GM23338 (cell line): ENCODE measurements at regions not wholly inside any gene's neighbourhood (a gene's known extent, or its start where the extent isn't known, plus 50 kb on each side); places are given as distances from the start of the nearest gene placed in this dataset.

Source experiments
- ATAC-seq: fragments of 200-7000 bp; cut with Tn5 transposase; 3 replicates; pipeline ENCODE4 v1.9.1; 2020
- DNase-seq: peaks from one replicate; pipeline ENCODE4 v3.0.0-alpha.2; 2015; ENCODE audit warnings: low spot score
- H2AFZ ChIP-seq: fragments of 200-600 bp; sonication (generic); 2 replicates; pipeline ENCODE4 v1.8.0; 2016; ENCODE audit warnings: antibody characterized with exemption, mild to moderate bottlenecking, moderate library complexity
- H3F3A ChIP-seq: fragments of 200-600 bp; sonication (generic); replicated peaks from 2 replicates; pipeline ENCODE4 v1.8.0; 2017; ENCODE audit warnings: antibody characterized with exemption, mixed run types, low read depth
- H3K27ac ChIP-seq: fragments of 200-600 bp; sonication (generic); 2 replicates; pipeline ENCODE4 v1.6.1; 2016; ENCODE audit warnings: low read depth
- H3K27me3 ChIP-seq: fragments of 200-600 bp; sonication (generic); 2 replicates; pipeline ENCODE4 v1.8.0; 2016; ENCODE audit warnings: mild to moderate bottlenecking, mixed run types, moderate library complexity; ENCODE audit not compliant: insufficient read depth
- H3K36me3 ChIP-seq: fragments of 200-600 bp; sonication (generic); 2 replicates; pipeline ENCODE4 v1.8.0; 2016; ENCODE audit warnings: mild to moderate bottlenecking; ENCODE audit not compliant: insufficient read depth
- H3K4me1 ChIP-seq: fragments of 200-600 bp; sonication (generic); 2 replicates; pipeline ENCODE4 v1.8.0; 2016; ENCODE audit warnings: mild to moderate bottlenecking, moderate library complexity; ENCODE audit not compliant: insufficient read depth
- H3K4me2 ChIP-seq: fragments of 200-600 bp; sonication (generic); 2 replicates; pipeline ENCODE4 v1.7.1; 2017; ENCODE audit warnings: mixed run types
- H3K4me3 ChIP-seq: fragments of 200-600 bp; sonication (generic); 2 replicates; pipeline ENCODE4 v1.6.1; 2016; ENCODE audit warnings: mixed run types
- H3K79me2 ChIP-seq: fragments of 200-600 bp; sonication (generic); replicated peaks from 2 replicates; pipeline ENCODE4 v1.8.0; 2017; ENCODE audit warnings: mild to moderate bottlenecking; ENCODE audit not compliant: insufficient read depth
- H3K9me2 ChIP-seq: fragments of 200-600 bp; sonication (generic); 2 replicates; pipeline ENCODE4 v1.8.0; 2017; ENCODE audit not compliant: insufficient read depth
- H4K20me1 ChIP-seq: fragments of 200-600 bp; sonication (generic); replicated peaks from 2 replicates; pipeline ENCODE4 v1.8.0; 2017; ENCODE audit warnings: mild to moderate bottlenecking; ENCODE audit not compliant: insufficient read depth
- H3K27ac Mint-ChIP-seq: 2 replicates; pipeline ENCODE4 v1.8.0; 2020; ENCODE audit warnings: inconsistent platforms, mild to moderate bottlenecking, moderate library complexity, mixed read lengths
- H3K27me3 Mint-ChIP-seq: 3 replicates; pipeline ENCODE4 v1.8.0; 2022; ENCODE audit warnings: low read depth, mild to moderate bottlenecking, moderate library complexity, mixed read lengths, inconsistent platforms; ENCODE audit not compliant: insufficient read depth, poor library complexity
- H3K36me3 Mint-ChIP-seq: 3 replicates; pipeline ENCODE4 v1.8.0; 2021; ENCODE audit warnings: low read depth, mild to moderate bottlenecking, inconsistent platforms, moderate library complexity, mixed read lengths
- H3K4me1 Mint-ChIP-seq: 3 replicates; pipeline ENCODE4 v1.8.0; 2020; ENCODE audit warnings: mild to moderate bottlenecking, inconsistent platforms, mixed read lengths
- H3K4me3 Mint-ChIP-seq: 3 replicates; pipeline ENCODE4 v1.8.0; 2021; ENCODE audit warnings: moderate library complexity, mild to moderate bottlenecking, inconsistent platforms, mixed read lengths
- H3K9me3 Mint-ChIP-seq: 3 replicates; pipeline ENCODE4 v1.8.0; 2020; ENCODE audit warnings: moderate library complexity, mild to moderate bottlenecking, inconsistent platforms, mixed read lengths
- CREB1 ChIP-seq: fragments of 250-450 bp; sonication (Bioruptor Pico); IDR thresholded peaks from 2 replicates; pipeline ENCODE4 v1.5.0; 2020; ENCODE audit warnings: low read depth, mild to moderate bottlenecking, moderate library complexity
- EZH2 ChIP-seq: fragments of 200-600 bp; sonication (generic); IDR thresholded peaks from one replicate; pipeline ENCODE4 v1.8.0; 2017; ENCODE audit warnings: antibody characterized with exemption, mild to moderate bottlenecking, low read depth; ENCODE audit not compliant: unreplicated experiment
- EZH2phosphoT487 ChIP-seq: fragments of 200-600 bp; sonication (generic); IDR thresholded peaks from one replicate; pipeline ENCODE4 v1.8.1; 2018; ENCODE audit warnings: antibody characterized with exemption; ENCODE audit not compliant: unreplicated experiment
- JUNB ChIP-seq: IDR thresholded peaks from one replicate; pipeline ENCODE4 v1.6.1; 2016; ENCODE audit warnings: antibody characterized with exemption; ENCODE audit not compliant: unreplicated experiment
- NANOG ChIP-seq: IDR thresholded peaks from 2 replicates; pipeline ENCODE4 v1.6.1; 2016; ENCODE audit warnings: antibody characterized with exemption, borderline replicate concordance
- ZNF114 ChIP-seq: fragments of 250-450 bp; sonication (Bioruptor Pico); IDR thresholded peaks from 2 replicates; pipeline ENCODE4 v1.5.0; 2020; ENCODE audit warnings: mild to moderate bottlenecking, moderate library complexity
- ZNF331 ChIP-seq: fragments of 250-450 bp; sonication (Bioruptor Pico); IDR thresholded peaks from 2 replicates; pipeline ENCODE4 v1.5.0; 2020; ENCODE audit warnings: low read depth, mild to moderate bottlenecking, moderate library complexity
- TF ChIP-seq, protein P1 (sequence below), 2 experiments: fragments of 200-600 bp in 1 of 2; sonication (generic) in 1 of 2; conservative IDR thresholded peaks; 2 replicates each; pipeline versions ENCODE4 v1.5.1 to v1.6.1; 2016 to 2017; ENCODE audit warnings: antibody characterized with exemption in 2 of 2, low read depth in 2 of 2, mild to moderate bottlenecking in 2 of 2, moderate library complexity in 1 of 2
- TF ChIP-seq, protein P2 (sequence below): fragments of 250-450 bp; sonication (Bioruptor Pico); IDR thresholded peaks from 2 replicates; pipeline ENCODE4 v1.5.0; 2020; ENCODE audit warnings: mild to moderate bottlenecking, moderate library complexity

DNA sequence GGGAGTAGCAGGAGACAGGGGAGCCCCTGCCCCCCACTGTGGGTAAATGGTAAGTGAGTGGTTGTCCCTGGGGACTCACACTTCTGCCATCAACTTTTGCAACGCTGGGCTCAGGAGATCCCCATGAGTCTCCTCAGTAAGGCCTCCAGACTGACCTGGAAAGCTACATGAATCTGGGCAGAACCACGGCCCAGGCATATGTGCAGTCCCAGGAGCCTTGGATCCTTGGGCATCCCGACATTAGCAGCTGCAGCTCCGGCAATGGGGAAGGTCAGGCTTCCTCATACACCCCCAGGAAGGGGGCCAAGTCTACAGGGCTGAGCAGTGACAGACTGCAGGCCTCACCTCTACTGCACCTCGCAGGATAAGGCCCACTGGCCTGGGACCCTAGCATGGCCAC lies 868.7 kb upstream of the ADGRL4 start:
- H3K4me3 ChIP-seq: no peak overlapping the region
- H3K36me3 ChIP-seq: no peaks in the 10 kb centered on the region
- Mint-ChIP-seq H3K4me3 (no peak overlapping the region), H3K27me3 (peaks cover 2% of the 10 kb centered on the region), H3K9me3 (peaks cover 20% of the 10 kb centered on the region), H3K4me1 (no peaks in the 10 kb centered on the region), H3K27ac (no peak overlapping the region), H3K36me3 (peaks cover 7% of the 10 kb centered on the region; the same call in 1 of the 3 replicates)
- H3K79me2 ChIP-seq: no peaks in the 10 kb centered on the region
- ATAC-seq: no peak
- TF ChIP-seq, protein P1, sequence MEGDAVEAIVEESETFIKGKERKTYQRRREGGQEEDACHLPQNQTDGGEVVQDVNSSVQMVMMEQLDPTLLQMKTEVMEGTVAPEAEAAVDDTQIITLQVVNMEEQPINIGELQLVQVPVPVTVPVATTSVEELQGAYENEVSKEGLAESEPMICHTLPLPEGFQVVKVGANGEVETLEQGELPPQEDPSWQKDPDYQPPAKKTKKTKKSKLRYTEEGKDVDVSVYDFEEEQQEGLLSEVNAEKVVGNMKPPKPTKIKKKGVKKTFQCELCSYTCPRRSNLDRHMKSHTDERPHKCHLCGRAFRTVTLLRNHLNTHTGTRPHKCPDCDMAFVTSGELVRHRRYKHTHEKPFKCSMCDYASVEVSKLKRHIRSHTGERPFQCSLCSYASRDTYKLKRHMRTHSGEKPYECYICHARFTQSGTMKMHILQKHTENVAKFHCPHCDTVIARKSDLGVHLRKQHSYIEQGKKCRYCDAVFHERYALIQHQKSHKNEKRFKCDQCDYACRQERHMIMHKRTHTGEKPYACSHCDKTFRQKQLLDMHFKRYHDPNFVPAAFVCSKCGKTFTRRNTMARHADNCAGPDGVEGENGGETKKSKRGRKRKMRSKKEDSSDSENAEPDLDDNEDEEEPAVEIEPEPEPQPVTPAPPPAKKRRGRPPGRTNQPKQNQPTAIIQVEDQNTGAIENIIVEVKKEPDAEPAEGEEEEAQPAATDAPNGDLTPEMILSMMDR (conservative IDR thresholded peaks at IDR 0.05; ENCODE audit: low read depth in 2 of 2): no peak
- TF ChIP-seq ZNF114 (CRISPR knock-in tag) (no peak), EZH2phosphoT487 (no peak), CREB1 (CRISPR knock-in tag) (no peak), ZNF331 (CRISPR knock-in tag) (no peak), EZH2 (no peak), NANOG (no peak)
- H3K27ac ChIP-seq: no peak overlapping the region
- H3K9me2 ChIP-seq: peaks cover 18% of the 10 kb centered on the region
- DNase-seq: no peak
- no peaks in the 10 kb centered on the region for H3K4me1 ChIP-seq
- H3K27me3 ChIP-seq: no peaks in the 10 kb centered on the region
- no peaks in the 10 kb centered on the region for H4K20me1 ChIP-seq
- H3F3A ChIP-seq: no peaks in the 10 kb centered on the region
- no peak overlapping the region for H3K4me2 ChIP-seq
- no peak overlapping the region for H2AFZ ChIP-seq

DNA sequence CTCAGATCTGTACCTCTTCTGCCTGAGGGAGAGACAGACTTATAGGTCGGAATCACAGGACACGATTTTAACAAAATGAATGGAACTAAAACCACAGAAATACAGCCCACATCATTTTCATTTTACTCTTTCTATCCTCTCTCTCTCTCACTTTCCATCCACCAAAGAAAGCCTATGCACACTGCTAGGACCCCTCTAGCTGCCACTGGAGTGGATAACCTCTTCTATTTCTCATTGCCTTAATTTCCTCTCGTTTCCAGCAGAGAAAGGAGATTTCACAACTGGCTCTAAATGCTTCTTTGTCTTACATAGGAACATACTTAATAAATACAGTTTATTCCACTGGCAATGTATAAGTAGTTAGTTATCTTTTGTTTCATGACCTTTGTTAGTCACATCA lies 867.8 kb upstream of the ADGRL4 start:
- no peak overlapping the region for H3K4me3 ChIP-seq
- Mint-ChIP-seq H3K27me3 (peaks cover 2% of the 10 kb centered on the region), H3K4me1 (no peaks in the 10 kb centered on the region), H3K4me3 (no peak overlapping the region), H3K27ac (no peak overlapping the region), H3K9me3 (peaks cover 20% of the 10 kb centered on the region), H3K36me3 (peaks cover 7% of the 10 kb centered on the region; the same call in 1 of the 3 replicates)
- H3K4me1 ChIP-seq: no peaks in the 10 kb centered on the region
- H3K27me3 ChIP-seq: no peaks in the 10 kb centered on the region
- peaks cover 18% of the 10 kb centered on the region for H3K9me2 ChIP-seq
- no peak for DNase-seq
- H3K27ac ChIP-seq: no peak overlapping the region
- H2AFZ ChIP-seq: no peak overlapping the region
- H3K36me3 ChIP-seq: no peaks in the 10 kb centered on the region
- H3K4me2 ChIP-seq: no peak overlapping the region
- H3K79me2 ChIP-seq: no peaks in the 10 kb centered on the region
- ATAC-seq: no peak
- no peaks in the 10 kb centered on the region for H4K20me1 ChIP-seq
- H3F3A ChIP-seq: no peaks in the 10 kb centered on the region
- no peak for TF ChIP-seq JUNB
- TF ChIP-seq, protein P1 (conservative IDR thresholded peaks at IDR 0.05; ENCODE audit: low read depth in 2 of 2): no peak
- TF ChIP-seq, protein P2, sequence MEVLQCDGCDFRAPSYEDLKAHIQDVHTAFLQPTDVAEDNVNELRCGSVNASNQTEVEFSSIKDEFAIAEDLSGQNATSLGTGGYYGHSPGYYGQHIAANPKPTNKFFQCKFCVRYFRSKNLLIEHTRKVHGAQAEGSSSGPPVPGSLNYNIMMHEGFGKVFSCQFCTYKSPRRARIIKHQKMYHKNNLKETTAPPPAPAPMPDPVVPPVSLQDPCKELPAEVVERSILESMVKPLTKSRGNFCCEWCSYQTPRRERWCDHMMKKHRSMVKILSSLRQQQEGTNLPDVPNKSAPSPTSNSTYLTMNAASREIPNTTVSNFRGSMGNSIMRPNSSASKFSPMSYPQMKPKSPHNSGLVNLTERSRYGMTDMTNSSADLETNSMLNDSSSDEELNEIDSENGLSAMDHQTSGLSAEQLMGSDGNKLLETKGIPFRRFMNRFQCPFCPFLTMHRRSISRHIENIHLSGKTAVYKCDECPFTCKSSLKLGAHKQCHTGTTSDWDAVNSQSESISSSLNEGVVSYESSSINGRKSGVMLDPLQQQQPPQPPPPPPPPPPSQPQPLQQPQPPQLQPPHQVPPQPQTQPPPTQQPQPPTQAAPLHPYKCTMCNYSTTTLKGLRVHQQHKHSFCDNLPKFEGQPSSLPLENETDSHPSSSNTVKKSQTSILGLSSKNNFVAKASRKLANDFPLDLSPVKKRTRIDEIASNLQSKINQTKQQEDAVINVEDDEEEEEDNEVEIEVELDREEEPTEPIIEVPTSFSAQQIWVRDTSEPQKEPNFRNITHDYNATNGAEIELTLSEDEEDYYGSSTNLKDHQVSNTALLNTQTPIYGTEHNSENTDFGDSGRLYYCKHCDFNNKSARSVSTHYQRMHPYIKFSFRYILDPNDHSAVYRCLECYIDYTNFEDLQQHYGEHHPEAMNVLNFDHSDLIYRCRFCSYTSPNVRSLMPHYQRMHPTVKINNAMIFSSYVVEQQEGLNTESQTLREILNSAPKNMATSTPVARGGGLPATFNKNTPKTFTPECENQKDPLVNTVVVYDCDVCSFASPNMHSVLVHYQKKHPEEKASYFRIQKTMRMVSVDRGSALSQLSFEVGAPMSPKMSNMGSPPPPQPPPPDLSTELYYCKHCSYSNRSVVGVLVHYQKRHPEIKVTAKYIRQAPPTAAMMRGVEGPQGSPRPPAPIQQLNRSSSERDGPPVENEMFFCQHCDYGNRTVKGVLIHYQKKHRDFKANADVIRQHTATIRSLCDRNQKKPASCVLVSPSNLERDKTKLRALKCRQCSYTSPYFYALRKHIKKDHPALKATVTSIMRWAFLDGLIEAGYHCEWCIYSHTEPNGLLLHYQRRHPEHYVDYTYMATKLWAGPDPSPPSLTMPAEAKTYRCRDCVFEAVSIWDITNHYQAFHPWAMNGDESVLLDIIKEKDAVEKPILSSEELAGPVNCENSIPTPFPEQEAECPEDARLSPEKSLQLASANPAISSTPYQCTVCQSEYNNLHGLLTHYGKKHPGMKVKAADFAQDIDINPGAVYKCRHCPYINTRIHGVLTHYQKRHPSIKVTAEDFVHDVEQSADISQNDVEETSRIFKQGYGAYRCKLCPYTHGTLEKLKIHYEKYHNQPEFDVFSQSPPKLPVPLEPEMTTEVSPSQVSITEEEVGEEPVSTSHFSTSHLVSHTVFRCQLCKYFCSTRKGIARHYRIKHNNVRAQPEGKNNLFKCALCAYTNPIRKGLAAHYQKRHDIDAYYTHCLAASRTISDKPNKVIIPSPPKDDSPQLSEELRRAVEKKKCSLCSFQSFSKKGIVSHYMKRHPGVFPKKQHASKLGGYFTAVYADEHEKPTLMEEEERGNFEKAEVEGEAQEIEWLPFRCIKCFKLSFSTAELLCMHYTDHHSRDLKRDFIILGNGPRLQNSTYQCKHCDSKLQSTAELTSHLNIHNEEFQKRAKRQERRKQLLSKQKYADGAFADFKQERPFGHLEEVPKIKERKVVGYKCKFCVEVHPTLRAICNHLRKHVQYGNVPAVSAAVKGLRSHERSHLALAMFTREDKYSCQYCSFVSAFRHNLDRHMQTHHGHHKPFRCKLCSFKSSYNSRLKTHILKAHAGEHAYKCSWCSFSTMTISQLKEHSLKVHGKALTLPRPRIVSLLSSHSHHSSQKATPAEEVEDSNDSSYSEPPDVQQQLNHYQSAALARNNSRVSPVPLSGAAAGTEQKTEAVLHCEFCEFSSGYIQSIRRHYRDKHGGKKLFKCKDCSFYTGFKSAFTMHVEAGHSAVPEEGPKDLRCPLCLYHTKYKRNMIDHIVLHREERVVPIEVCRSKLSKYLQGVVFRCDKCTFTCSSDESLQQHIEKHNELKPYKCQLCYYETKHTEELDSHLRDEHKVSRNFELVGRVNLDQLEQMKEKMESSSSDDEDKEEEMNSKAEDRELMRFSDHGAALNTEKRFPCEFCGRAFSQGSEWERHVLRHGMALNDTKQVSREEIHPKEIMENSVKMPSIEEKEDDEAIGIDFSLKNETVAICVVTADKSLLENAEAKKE (CRISPR knock-in tag): no peak
- no peak for TF ChIP-seq EZH2phosphoT487
